ENCODE measurements at regions not wholly inside any gene's neighbourhood (a gene's known extent, or its start where the extent isn't known, plus 50 kb on each side); places are given as distances from the start of the nearest gene placed in this dataset.

- DNase-seq: no peak
These were observed 325.1 kb downstream of the BCL11B start for GRCh38 chr14:98946940-98947339.

- DNase-seq: no peak
These were observed 323.9 kb downstream of the BCL11B start for GRCh38 chr14:98947911-98948595.

GRCh38 chr14:98949051-98949450 lies 322.9 kb downstream of the BCL11B start:
- DNase-seq: no peak

- DNase-seq: no peak
These were observed 322.4 kb downstream of the BCL11B start for GRCh38 chr14:98949481-98950135.

DNA sequence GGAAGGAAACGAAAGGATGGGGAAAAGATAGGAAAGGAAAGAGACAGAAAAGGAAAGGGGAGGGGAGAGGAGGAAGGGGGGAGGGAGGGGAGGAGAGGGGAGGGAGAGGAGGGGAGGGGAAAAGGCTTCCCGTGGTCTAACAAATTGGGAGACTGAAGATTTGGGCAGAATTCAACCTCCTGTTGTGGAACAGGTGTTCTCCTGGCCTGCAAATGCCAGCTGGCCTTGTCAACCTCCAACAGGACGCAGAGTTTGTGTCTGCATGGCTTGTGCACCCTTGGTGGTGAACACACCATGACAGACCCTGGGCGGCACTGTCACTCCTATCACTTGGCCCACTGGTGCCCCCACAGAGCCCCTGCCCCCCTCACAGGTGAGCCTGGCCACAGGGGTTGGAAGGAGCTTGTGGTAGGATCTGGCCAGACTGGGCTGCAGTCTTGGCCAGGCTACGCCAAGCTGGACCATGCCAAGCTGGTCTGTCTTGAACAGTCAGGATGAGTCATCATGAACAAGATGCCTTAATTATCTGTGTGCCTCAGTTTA lies 321.6 kb downstream of the BCL11B start:
- DNase-seq: no peak

GRCh38 chr14:98951031-98951430 lies 321.0 kb downstream of the BCL11B start:
- no peak for DNase-seq

GRCh38 chr14:98951521-98952152 lies 320.4 kb downstream of the BCL11B start:
- DNase-seq: no peak

DNA sequence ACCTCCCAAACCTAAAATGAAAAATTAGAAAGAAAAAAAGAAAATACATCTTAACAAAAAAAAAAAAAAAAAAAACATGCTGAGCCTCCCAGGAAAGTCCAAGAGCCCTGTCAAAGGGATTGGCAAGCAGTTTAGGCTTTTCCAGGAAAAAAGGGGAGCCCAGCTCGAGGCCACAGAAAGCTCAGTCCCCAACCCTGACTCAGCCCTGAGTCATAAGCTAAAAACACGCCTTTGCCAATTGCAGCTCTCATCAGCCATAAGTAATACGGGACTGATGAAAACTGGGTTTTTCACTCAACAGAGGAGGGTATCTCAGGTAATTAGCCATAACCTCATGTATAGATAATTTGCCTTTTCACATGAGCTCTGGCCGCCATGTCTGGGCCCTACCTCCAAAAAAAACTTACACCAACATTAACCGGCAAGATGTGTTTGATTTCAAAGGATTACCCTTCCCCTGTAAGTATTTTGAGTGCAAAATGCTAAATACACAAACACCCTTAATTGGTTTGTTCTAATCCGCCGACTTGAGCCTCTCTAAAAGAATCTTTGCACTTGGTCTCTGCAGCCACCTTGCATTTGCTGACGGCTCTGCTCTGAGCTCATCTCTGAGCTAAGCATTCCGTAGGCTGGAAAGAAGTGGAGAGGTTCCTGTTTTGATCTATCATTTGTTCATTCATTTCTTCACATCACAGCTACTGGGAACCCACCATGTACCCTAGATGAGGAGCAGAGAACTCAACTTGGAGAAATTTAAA lies 319.2 kb downstream of the BCL11B start:
- no peak for DNase-seq

DNA sequence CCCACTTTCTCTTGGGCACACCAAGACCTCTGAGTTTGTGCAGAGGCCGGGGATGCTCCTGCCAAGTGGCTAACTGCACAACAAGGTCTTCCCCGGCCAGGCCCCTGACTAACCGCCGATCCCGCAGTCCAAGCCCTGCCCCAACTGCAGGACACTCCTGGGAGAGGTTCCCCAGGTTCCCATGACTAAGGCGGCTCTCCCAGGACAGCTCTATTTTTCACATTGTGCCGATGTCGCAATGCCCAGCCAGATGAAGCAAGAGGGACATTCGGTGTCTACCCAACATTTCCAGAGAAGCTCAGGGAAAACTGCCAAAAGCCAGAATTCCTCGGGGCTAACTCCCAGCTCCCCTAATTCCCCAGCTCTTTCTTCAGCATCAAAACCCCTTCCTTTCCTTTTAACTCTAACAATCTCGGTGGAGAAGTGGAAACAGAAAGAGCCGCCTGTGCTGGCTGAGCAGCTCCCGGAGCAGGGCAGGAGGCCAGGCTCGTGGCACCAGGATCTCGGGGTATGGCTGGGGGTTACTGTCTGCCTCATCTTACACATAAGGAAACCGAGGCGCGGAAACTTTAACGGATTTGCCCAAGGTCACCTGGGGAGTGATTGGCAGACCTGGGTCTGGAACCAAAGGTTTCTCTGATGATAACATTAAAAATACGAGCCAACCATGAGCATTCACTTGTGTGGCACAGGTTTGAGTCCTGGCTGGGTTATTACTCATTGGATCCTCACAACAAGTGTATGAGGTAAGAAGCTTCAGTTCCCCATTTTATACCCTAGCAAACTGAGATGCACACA lies 318.2 kb downstream of the BCL11B start:
- DNase-seq: no peak

DNA sequence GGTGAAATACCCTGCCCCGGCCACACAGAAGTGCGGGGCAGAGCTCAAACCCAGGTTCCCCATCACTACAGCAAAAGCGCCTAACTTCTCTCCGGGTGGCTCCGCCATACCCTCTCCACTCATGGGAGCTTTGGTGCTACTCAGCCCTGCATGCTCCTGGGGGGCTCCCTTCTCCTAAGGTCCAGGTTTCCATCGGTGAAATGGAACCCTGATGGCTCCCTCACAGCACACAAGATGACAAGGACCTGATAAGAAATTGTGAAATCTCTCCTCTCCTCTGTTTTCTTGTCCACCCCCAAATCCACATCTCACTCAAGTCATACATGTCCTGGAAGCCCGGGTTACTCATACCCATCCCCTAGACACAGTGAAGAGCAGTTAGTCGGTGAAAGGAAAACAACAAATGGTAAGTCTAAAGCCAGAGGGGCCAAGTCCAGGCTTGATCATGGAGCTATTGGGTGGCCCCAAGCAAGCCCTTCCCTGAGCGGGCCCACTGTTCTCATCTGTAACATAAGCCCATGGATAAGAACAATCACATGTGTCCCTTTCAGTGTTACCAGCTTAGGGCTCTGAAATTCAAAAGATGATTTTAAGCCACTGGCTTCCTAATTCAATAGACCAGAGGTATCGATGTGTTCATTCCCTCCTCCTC lies 317.5 kb downstream of the BCL11B start:
- no peak for DNase-seq

GRCh38 chr14:98955036-98955740 lies 316.8 kb downstream of the BCL11B start:
- no peak for DNase-seq

GRCh38 chr14:98955741-98956070 lies 316.3 kb downstream of the BCL11B start:
- no peak for DNase-seq

DNA sequence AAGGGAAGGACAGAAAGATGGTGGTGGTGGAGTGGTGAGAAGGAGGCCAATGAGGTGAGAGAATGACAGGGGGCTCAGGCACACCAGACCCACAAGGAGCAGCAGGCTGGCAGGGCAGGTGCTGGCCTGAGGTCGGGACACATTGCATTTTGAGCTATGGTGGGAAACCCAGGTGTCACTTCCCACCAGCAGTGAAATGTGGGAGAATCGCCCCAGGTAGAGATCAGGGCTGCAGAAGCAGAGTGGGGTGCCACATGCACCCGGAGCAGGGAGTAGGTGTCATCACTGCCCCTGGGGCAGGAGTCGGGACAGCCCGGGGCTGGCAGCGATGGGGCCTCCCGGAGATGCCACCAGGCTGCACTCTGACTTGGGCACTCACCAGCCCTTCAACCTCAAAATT lies 315.8 kb downstream of the BCL11B start:
- DNase-seq: no peak

- DNase-seq: no peak
These were observed 315.3 kb downstream of the BCL11B start for GRCh38 chr14:98956661-98957060.

GRCh38 chr14:98957211-98958047 lies 314.6 kb downstream of the BCL11B start:
- DNase-seq: no peak

DNA sequence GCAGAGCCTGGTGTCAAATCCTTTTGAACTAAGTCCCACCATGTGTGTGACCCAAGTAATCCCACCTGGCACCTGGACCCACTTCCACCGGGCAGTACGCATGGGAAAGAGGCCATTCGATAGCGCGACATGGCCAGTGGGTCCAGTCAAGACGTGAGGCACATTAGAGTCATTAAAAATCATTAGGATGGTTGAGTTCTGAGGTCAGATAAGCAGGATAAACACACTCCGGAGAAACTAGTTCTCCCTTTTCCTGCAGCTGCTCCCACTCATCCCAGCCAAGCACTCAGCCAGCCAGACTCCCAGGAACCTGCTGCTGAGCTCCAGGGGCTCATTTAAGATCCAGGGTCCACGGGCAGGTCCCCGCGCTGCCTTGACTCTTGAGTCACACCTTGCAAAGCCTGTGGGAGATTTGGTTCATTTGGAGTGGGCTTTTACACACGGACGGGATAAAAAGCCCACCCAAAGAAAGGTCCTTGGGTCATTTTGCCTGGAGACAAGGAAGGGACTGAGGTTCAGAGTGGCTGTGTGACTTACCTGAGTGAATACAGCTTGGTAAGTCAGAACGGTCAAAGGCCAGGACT lies 313.9 kb downstream of the BCL11B start:
- no peak for DNase-seq

DNA sequence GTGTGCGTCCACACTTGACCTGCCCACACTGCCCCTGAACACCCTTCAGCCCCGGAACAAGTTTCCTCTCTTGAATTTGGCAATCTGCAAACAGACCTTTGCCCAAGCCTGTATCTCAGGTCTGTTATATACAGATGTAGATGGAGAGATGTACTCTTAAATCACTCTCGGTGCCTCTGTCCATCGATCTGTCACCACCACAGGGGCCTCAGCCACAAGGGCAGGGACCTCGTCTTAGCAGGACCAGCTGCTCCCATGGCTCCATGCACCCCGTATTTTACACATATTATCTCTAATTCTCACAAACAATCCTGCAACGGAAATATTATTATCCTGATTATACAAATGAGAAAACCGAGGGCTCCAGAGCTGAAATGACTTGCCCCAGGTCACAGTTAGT lies 313.4 kb downstream of the BCL11B start:
- no peak for DNase-seq

GRCh38 chr14:98959410-98959809 lies 312.6 kb downstream of the BCL11B start:
- DNase-seq: no peak

- DNase-seq: no peak
These were observed 311.9 kb downstream of the BCL11B start for GRCh38 chr14:98959958-98960616.

Data from NCI-H2107 (cell line).